ENCODE measurements at regions not wholly inside any gene's neighbourhood (a gene's known extent, or its start where the extent isn't known, plus 50 kb on each side); places are given as distances from the start of the nearest gene placed in this dataset.

DNA sequence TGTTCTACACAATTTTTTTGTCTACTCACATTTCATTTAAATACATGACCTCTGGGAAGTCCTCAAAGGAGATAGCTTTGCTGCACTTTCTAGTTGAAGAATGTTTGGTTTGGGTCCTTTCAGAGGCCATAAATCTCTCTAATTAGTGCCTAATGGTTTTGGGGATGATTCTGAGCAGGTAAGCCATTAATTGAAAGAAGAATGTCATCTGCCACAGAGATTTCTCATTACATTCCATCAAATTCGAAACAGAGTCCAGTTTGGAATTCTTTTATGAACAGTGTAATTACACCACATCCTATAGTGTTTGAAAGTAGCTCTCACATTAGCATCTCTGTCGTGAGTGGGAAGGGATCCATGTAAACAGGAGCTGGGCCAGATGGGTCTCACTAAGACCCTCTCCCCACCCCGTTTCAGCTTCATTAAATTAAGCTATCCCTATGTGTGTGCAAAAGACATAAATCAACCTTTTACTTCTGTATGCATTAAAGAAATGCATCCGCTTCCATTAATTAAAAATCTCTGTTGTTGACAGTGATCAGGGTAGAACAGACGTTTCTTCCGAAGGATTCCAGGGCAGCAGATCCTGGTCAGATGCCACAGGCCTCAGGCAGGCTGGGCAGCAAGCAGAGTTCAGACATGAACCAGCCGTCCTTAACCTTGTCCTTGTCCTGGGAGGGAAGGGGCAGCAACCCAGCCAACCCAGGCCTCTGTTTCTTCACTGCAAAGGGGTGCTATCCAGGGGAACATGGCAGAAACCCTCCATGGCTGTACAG is 99.8 kb upstream of the MAP1B start:
- no peak for DNase-seq

DNA sequence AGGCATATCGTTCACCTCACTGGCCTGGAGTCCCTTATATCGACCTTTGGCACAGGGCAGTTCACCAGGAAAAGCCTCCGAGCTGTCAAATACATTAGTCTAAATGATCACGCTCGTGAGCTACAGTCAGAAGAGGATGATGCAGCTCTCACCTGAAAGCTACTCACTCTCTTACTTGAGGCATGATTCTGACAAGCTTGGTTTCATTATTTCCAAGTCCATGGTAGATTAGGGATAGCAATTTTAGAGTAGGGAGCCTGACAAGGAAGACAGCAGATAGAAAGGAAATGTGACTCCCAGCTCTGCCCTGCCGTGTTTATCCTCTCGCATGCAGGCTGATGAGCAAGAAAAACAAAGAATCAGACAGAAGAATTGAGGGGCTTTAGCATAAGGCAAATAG is 98.0 kb upstream of the MAP1B start:
- DNase-seq = no peak

DNA sequence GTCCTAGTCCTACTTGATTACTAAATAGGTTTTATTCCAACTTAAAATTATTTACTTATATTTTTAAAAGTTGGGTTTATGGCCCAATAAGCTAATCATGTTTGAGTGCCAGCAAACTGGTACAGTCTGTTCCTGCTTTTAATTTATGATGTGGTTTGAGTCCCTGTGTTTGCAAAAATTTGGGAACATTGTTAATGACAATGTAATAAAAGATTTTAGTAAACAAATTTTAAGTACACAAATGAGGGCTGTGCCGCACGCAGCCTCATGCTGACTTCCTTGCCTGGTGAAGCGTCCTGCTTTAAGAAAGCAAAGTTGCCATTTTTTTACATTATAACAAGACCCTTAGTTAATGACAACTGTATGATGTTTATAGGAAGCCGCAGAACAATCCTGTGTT is 96.8 kb upstream of the MAP1B start:
- no peak for DNase-seq

DNA sequence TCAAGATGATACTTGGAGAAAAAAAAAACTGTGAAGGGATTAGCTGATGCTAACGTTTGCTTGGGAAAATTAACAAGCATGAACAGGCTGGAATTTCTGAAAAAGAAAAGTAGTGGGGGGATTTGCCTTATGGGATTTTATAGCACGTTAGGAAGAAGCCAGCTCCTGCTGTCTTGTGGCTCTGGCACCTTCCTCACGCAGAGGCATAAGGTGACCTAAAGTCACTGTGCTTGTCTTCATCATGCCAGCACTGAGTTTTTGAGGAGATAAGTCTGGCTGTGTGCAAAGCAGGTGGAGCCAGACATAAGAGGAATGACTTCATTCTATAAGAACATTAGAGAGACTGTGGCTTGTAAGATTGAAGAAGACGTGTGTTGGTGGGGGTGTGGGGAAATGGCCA is 94.4 kb upstream of the MAP1B start:
- DNase-seq = no peak

DNA sequence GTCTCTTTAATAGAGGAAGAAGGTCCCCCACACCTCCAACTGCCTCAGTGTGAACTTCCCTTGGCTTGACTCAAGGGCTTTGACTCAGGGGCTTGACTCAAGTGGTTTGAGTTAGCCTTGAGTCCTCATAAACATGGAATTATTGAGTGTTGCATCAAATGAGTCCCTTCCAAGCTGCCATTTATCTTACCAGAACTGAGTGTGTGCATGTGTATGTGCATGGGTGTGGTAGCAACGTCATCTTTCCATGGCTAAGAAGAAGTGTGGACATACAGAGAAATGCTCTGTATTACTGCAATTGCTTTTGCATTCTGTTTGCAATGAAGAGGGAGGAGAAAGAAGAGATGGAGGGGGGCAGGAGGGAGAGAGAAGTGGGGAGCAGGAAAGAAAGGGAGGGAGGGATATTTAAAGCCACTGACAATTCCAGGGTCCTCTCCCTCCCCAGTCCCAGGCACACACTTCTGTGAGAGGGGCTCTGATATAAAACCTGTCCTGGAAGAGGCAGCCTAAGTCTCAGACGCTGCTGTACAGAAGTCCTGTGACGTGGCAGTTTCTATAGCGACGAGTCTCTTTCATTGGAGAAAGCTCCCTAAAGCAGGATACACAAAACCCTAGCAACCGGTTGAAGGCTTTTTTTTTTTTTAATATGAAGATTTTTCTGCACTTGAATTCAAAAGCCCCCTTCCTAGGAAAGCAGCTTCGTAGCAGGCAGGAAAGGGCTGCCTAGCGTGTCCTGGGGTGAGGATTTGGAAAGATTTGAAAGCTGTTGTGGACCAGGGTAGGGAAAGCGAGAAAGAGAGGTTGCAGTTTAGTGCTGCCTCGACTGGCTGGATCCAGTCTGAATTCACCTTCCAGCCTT is 93.3 kb upstream of the MAP1B start:
- no peak for DNase-seq

DNA sequence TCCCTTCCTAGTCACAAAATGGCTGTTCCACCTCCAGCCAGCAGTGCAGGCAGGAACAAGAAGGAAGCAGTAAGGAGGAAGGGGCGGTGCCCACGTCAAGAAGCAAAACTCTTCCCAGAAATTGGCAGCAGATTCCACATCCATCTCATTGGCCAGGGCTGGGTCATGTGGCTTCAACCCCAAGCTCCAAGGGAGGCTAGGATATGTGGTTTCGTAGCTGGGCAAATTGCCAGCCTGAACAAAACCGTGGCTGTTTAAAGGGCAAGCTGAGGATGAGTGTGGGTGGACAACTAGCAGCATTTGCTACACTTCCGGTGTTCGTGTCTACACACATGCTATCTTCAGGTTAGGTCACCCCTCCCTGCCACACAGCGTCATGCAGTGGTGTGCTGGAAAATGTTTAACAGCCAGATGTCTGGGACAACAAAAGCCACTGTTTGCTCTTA is 92.1 kb upstream of the MAP1B start:
- DNase-seq = no peak

DNA sequence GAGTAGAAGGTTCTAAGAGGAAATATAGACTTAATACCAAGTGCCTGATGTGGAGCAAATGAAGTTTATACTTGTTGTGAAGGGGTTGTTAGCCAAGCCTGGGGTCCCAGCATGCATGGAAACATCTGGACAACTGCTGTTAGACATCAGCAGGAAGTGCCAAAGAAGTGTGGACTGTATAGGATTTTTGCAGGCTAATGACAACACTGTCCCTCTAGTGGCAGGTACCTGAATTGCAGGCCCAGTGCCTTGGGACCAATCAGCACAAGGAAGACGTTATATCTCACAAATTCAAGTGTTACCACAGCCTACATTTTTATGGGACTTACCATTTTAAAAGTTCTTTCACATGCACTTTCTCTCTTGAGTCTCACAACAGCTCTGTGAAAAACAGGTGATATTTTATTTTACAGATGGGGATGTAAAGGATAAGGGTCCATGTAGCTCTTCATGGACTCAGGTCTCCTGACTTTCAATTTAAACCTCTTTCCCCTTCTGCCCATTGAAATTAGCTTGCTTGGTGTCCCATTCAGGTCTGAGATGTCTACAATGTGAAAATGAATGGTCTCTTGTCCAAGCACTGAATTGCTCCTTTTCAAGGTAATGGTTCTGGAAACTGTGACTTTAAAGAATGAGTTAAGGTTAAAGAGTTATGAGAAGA is 89.0 kb upstream of the MAP1B start:
- DNase-seq = peak; percentile 43

DNA sequence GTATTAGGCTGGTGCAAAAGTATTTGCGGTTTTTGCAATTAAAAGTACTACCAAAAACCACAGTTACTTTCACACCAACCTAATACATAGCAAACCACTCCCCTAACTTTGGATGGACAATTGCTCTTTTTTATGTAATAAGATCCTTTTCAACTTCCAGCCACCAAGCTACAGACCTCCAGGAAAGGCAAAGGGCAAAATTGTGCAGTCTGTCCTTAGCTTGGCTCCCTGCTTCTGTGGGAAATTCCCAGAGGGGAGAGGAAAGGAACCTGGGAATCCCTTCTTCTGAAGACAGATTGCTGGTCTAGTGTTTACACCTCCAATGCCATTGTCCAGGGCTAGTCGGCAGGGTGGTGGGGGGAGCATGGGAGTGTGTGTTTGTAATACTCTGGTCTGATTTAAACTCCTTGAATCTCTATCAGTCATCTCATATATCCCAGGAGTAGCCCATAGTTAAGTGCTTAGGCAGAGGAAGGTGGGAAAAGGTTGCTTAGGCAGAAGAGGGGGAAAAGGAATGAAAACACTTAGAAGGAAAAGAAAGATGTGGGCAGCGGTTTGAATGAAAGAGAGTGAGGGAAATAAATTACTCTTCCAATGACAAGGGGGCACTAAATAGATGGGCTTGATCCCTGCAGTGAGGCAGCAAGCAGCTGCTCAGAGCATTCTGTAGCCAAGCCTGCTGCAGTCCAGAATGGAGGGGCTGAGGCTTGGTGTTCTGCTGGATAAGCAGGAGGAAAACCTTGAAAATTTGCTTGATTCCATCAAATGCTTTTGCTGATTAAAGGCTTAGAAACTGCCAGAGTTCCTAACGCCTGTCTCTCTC is 86.9 kb upstream of the MAP1B start:
- DNase-seq = no peak

DNA sequence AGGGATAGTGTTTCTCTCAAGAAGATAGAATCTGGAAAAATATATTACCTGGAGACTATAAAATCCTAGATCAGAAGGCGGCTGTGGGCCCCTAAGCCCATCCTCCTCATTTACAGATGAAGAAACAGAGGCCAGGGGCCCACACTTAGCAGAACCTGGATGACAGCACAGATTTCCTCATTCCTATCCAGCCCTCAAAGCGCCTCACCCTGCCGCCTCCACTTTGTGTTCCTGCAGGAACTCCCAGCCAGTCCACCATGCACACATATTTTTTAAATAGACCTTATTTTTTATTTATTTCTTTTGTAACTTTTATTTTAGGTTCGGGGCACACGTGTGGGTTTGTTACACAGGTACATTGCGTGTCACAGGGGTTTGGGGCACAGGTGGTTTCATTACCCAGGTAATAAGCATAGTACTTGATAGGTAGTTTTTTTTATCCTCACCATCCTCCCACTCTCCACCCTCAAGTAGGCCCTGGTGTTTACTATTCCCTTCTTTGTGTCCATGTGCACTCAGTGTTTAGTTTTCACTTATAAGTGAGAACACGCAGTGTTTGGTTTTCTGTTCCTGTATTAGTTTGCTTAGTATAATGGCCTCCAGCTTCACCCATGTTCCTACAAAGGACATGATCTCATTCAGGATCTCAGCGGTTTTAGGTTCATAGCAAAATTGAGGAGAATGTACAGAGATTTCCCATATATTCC is 85.5 kb upstream of the MAP1B start:
- DNase-seq = no peak

DNA sequence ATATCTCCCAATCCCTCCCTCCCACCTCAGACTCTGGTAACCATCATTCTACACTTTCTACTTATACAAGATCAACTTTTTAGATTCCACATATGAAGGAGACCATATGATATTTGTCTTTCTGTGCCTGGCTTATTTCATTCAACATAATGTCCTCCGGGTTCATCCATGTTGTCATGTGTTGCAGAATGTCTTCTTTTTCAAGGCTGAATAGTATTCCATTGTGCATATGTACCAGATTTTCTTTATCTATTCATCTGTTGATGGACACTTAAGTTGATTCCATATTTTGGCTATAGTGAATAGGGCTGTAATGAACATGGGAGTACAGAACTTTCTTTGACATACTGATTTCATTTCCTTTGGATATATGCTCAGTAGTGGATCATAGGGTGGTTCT is 78.9 kb upstream of the MAP1B start:
- DNase-seq = no peak

DNA sequence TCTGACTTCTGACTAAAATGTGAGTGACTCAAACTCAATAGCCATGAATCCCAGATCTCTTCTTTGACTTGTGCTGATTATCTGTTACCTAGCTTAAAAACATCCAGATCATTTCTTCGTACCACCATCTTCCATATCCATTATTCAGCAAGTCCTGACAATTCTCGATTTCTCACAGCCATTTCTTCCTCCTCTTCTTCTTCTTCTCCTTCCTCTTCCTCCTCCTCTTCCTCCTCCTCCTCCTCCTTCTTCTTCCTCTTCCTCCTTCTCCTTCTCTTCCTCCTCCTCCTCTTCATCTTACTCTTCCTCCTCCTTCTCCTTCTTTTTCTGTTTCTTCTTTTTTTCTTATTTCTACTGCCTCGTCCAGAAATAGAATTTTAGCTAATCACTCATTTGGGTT is 77.0 kb upstream of the MAP1B start:
- no peak for DNase-seq

DNA sequence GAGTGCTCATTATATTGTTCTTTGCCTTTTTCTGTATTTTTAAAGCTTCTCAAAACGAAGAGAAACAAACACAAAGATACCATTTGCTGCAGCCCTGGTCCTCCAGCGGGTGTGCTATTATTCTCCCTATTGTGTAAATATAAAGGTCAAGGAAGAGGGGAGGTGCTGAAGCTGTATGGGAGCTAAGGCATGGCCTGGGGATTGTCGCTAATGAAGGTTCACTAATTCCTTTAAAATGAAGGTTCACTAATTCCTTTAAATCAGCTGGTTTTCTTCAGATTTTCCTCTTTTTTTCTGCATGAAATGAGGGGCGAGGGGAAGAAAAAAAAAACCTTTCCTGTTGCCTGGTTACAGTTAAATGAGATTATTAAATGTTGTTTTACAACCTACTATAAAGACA is 74.5 kb upstream of the MAP1B start:
- no peak for DNase-seq

DNA sequence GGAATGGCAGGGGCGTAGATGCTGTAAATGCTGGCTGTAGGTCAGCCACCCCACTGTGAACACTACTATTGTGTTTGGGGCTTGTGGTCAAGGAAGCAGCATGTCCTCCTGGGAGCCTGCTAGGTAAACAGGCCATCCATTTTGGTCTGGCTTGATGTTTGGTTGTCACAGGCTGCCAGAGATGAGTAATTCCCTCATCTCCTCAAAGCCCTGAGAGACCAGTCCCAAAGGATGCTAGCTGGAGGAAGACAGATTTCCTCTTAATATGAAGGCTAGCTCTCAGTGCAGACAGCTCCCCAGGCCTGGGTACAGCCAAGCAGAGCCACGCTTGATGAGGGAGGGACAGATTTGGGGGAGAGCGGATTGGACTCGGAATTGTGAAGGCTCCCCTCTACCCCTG is 72.5 kb upstream of the MAP1B start:
- no peak for DNase-seq

DNA sequence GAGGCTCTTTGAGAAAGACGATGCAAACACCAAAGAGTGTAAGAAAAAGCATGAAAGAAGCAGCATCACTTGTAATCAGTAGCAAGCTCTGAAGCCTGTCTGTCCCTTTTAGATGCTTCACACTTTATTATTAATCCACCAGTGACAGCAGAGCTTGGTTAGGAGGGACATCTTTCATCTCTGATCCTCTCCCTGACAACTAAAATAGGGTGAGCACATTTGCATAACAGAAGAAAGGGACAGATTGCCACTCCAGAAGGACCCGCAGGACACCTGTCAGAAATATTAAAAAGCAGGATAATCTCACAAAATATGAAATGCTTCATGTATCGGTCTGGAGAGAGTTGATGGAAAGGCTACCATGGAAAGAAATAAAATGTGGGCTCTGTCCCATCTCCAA is 71.4 kb upstream of the MAP1B start:
- DNase-seq = no peak

DNA sequence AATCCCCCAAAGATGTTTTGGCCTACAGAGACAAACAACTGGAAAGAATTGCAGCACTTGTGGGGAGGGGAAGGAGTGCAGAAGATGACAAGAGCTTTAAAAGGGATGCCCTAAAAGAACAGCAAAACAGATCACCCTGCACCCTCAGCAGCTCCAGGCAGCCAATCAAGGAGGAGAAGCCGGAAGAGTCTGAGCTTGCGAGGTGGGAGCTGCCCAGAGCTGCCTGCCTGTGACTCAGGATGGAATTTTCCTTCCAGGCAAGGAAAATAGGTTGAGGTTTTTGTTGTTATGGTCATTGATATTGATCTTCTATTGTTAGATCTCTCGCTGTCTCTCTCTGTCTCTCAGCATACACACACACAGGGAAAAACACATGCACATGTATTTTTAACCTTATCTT is 70.3 kb upstream of the MAP1B start:
- no peak for DNase-seq

DNA sequence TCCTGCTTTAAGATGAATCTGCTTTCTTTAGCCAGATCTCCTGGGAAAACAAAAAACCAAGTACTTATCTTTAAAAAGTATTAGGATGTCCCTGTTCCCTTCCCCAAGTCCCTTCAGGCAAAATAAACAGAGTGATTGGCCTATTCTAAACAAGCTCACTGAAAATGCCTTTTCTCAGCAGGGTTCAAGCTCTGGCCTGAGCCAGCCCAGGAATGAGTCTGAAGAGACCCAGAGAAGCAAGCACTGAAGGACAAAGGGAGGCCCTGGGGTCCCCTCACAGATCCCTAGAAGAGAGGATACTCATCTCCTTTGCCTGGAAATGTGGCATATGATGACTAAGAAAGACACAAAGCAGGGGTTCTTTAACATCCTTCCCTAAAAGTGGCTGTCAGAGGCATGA is 66.8 kb upstream of the MAP1B start:
- no peak for DNase-seq

DNA sequence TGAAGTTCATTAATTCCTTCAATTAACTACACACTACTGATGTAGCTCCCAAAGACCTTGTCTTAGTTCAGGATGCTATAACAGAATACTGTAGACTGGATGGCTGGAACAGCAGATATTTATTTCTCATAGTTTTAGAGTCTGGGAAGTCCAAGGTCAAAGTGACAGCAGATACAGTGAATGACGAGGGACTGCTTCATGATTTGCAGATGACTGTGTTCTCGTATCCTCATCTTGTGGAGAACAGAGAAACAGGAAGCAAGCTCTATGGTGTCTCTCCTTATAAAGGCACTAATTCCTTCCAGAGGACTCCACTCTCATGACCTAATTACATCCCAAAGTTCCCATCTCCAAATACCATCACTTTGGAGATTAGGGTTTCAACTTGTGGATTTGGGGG is 65.6 kb upstream of the MAP1B start:
- no peak for DNase-seq

DNA sequence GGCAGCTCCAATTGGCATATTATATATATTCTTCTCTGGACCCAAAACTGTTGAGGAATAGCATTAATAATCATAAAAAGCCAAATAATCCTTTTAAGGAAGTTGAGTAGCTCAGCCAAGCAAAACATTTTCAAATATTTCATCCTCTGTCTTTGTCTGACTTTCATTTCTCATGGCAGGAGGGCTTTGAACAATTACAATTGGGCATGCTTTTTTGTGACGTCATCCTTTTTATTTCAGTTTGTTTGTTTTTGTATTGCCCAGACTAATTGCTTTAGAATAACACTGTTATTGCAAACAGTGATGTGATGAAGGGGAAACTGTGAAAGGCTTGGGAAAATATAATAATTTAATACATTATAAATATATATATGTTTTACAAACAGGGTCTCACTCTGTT is 65.2 kb upstream of the MAP1B start:
- no peak for DNase-seq

DNA sequence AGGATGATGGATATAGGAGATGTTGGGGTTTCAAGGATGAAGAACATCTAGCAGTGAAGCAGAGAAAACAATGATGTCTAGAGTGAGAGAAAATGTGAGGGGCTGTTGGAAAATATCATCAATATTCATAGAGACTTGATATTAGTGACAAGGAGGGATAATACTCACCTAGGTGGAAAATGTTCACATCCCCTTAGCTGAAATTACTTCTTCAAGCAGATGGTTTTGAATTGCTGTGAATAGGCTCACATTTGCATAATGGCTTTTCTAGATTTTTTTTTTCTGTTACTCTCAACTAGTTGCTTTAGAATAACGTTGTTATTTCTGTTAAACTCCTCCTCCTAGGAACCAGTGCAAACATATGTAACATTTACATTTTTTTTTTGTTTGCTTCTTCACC is 61.6 kb upstream of the MAP1B start:
- no peak for DNase-seq

DNA sequence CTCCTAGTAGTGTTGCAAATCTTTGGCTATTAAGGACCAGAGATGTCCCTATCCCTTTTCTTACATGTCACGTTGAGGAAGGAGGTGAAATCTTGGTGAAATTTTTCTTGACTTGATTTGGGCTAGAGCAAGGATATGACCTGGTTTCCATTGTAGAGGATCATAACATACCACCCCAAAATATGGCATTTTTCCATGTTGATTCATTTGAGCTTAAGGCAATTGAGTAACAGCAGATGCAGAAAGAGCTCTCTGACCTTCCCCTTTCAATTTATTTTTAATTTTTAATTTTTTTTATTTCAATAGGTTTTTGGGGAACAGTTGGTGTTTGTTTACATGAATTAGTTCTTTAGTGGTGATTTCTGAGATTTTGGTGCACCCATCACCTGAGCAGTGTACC is 61.2 kb upstream of the MAP1B start:
- DNase-seq = no peak

DNA sequence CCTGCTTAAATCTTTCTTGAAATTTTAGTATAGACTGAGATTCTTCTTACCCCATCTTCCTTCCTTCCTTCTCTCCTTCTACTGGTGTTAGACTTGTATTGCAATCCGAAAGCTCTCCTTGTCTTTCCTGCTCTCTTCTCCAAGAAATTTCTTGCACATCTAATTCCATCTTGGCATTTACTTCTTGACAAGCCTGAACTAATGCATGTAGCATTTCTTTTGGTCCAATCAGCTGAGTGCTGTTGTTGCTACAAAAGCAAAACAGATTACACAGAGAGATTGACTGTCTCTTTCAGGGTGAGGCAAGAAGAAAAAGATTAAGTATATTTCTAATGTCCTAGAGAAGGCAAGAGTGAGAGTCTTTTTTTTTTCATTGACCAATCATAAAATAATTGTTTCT is 51.6 kb upstream of the MAP1B start:
- DNase-seq = no peak

Data from activated CD4-positive, alpha-beta T cell treated with anti-CD3 and anti-CD28 coated beads, Interleukin-2, amount 50 U/mL, for 1 hour (primary cell).